Smooth muscle cell (in vitro differentiated cells): ENCODE measurements at regions not wholly inside any gene's neighbourhood (a gene's known extent, or its start where the extent isn't known, plus 50 kb on each side); places are given as distances from the start of the nearest gene placed in this dataset.

Source experiments
- DNase-seq: peaks from one replicate; lab custom pipeline; 2025; ENCODE audit not compliant: unreplicated experiment; lab: John Stamatoyannopoulos, UW
- H2AFZ ChIP-seq: fragments of 200-600 bp; sonication (generic); 2 replicates; pipeline ENCODE4 v1.6.0; 2016; ENCODE audit warnings: antibody characterized with exemption, low read depth, mild to moderate bottlenecking
- H3F3A ChIP-seq: fragments of 200-600 bp; sonication (generic); 2 replicates; pipeline ENCODE4 v1.6.0; 2017; ENCODE audit warnings: antibody characterized with exemption, low read depth
- H3K27ac ChIP-seq: fragments of 200-600 bp; sonication (generic); 2 replicates; pipeline ENCODE4 v1.5.1; 2016; ENCODE audit warnings: low read depth, mild to moderate bottlenecking
- H3K27me3 ChIP-seq: fragments of 200-600 bp; sonication (generic); 2 replicates; pipeline ENCODE4 v1.6.1; 2016; ENCODE audit warnings: low read depth, mild to moderate bottlenecking
- H3K36me3 ChIP-seq: fragments of 200-600 bp; sonication (generic); 2 replicates; pipeline ENCODE4 v1.5.1; 2016; ENCODE audit warnings: low read depth
- H3K4me1 ChIP-seq: fragments of 200-600 bp; sonication (generic); 2 replicates; pipeline ENCODE4 v1.5.1; 2016; ENCODE audit warnings: low read depth
- H3K4me2 ChIP-seq: fragments of 200-600 bp; sonication (generic); 2 replicates; pipeline ENCODE4 v1.6.0; 2016; ENCODE audit warnings: mild to moderate bottlenecking
- H3K4me3 ChIP-seq: fragments of 200-600 bp; sonication (generic); 2 replicates; pipeline ENCODE4 v1.5.1; 2016; ENCODE audit warnings: mild to moderate bottlenecking
- H3K79me2 ChIP-seq: fragments of 200-600 bp; sonication (generic); 2 replicates; pipeline ENCODE4 v1.6.0; 2016; ENCODE audit warnings: low read depth, mild to moderate bottlenecking
- H3K9ac ChIP-seq: fragments of 200-600 bp; sonication (generic); 2 replicates; pipeline ENCODE4 v1.6.0; 2016; ENCODE audit warnings: low read depth
- H3K9me3 ChIP-seq: fragments of 200-600 bp; sonication (generic); replicated peaks from 2 replicates; pipeline ENCODE4 v1.5.1; 2016; ENCODE audit warnings: low read depth
- H4K20me1 ChIP-seq: fragments of 200-600 bp; sonication (generic); 2 replicates; pipeline ENCODE4 v1.6.0; 2016; ENCODE audit warnings: low read depth
- WGBS: methylation state at CpG from one replicate; pipeline ENCODE4 v1.1.7; 2016; ENCODE audit warnings: low lambda C conversion rate; 5-methylcytosine and 5-hydroxymethylcytosine counted together
- TF ChIP-seq, protein P1 (sequence below): fragments of 200-600 bp; sonication (generic); IDR thresholded peaks from 2 replicates; pipeline ENCODE4 v1.5.1; 2017; ENCODE audit warnings: borderline replicate concordance, mild to moderate bottlenecking, antibody characterized with exemption; ENCODE audit not compliant: insufficient read depth, poor library complexity, severe bottlenecking

DNA sequence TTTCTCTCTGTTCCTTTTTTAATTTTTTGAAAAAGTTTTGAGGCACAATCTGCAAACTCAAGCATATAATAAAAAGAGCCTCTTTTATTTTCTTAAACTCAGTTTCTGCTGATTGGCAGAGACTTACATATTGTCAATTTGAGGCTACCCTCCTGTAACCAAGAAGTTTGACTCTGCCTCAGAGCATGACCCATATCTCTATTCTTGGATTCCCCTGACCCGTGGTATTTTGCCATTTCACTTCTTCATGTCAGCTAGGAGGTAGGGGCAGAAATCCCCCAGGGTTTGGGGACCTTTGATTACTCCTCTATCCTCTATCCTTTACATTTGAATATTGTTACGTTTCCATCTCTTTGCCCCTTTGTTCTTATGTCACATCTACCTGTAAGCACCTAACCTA is 479.1 kb upstream of the ALCAM start:
- WGBS, result 83% methylated on average over 2 of the region's 2 CpGs
- no peak for DNase-seq

DNA sequence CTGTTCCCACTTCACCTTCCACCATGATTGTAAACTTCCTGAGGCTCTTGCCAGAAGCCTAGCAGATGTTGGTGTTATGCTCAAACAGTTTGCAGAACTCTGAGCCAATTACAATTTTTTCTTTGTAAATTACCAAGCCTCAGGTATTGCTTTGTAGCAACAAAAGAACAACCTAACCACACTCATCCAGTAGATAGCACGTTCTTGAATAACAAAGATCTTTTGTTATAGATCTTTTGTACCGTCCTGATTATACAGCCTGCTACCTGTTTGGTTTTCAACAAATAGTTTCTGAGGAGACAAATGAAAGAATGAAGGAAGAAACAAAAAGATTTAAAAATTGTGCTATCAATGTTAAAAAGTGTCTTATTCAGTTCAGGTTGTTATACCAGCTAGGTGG is 474.7 kb upstream of the ALCAM start:
- no peaks in the 10 kb centered on the region for H3K79me2 ChIP-seq
- no peaks in the 10 kb centered on the region for H3K4me1 ChIP-seq
- H2AFZ ChIP-seq, result no peak overlapping the region
- no peak overlapping the region for H3K4me3 ChIP-seq
- no peak overlapping the region for H3K27ac ChIP-seq
- no peak overlapping the region for H3K4me2 ChIP-seq
- H3K36me3 ChIP-seq, result no peaks in the 10 kb centered on the region
- H3K27me3 ChIP-seq, result no peaks in the 10 kb centered on the region
- TF ChIP-seq, protein P1, sequence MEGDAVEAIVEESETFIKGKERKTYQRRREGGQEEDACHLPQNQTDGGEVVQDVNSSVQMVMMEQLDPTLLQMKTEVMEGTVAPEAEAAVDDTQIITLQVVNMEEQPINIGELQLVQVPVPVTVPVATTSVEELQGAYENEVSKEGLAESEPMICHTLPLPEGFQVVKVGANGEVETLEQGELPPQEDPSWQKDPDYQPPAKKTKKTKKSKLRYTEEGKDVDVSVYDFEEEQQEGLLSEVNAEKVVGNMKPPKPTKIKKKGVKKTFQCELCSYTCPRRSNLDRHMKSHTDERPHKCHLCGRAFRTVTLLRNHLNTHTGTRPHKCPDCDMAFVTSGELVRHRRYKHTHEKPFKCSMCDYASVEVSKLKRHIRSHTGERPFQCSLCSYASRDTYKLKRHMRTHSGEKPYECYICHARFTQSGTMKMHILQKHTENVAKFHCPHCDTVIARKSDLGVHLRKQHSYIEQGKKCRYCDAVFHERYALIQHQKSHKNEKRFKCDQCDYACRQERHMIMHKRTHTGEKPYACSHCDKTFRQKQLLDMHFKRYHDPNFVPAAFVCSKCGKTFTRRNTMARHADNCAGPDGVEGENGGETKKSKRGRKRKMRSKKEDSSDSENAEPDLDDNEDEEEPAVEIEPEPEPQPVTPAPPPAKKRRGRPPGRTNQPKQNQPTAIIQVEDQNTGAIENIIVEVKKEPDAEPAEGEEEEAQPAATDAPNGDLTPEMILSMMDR, result no peak
- no peaks in the 10 kb centered on the region for H3K9me3 ChIP-seq
- no peaks in the 10 kb centered on the region for H4K20me1 ChIP-seq
- WGBS, result 61% methylated on average over 2 of the region's 2 CpGs
- DNase-seq, result no peak
- H3F3A ChIP-seq, result no peaks in the 10 kb centered on the region
- no peak overlapping the region for H3K9ac ChIP-seq

More for the DNA sequence above, 479.1 kb upstream of the ALCAM start:
- Histone ChIP-seq H3K9ac (no peak overlapping the region), H3K36me3 (no peaks in the 10 kb centered on the region), H3K4me1 (no peaks in the 10 kb centered on the region), H4K20me1 (no peaks in the 10 kb centered on the region), H3K9me3 (no peaks in the 10 kb centered on the region), H2AFZ (no peak overlapping the region), H3K4me2 (no peak overlapping the region), H3K27me3 (no peaks in the 10 kb centered on the region), H3K79me2 (no peaks in the 10 kb centered on the region), H3K4me3 (no peak overlapping the region), H3F3A (no peaks in the 10 kb centered on the region), H3K27ac (no peak overlapping the region)
- TF ChIP-seq, protein P1, result no peak

GRCh38 chr3:104896624-104897023 is 470.1 kb upstream of the ALCAM start:
- no peaks in the 10 kb centered on the region for H4K20me1 ChIP-seq
- H3K27me3 ChIP-seq, result no peaks in the 10 kb centered on the region
- no peak overlapping the region for H3K4me2 ChIP-seq
- no peak overlapping the region for H3K9ac ChIP-seq
- no peak overlapping the region for H3K4me3 ChIP-seq
- no peaks in the 10 kb centered on the region for H3K9me3 ChIP-seq
- H3K79me2 ChIP-seq, result no peaks in the 10 kb centered on the region
- 97% methylated on average over 1 of the region's 1 CpG for WGBS
- H3F3A ChIP-seq, result no peaks in the 10 kb centered on the region
- H3K27ac ChIP-seq, result no peak overlapping the region
- H3K4me1 ChIP-seq, result no peaks in the 10 kb centered on the region
- H3K36me3 ChIP-seq, result no peaks in the 10 kb centered on the region
- DNase-seq, result no peak
- TF ChIP-seq, protein P1, result no peak
- H2AFZ ChIP-seq, result no peak overlapping the region

DNA sequence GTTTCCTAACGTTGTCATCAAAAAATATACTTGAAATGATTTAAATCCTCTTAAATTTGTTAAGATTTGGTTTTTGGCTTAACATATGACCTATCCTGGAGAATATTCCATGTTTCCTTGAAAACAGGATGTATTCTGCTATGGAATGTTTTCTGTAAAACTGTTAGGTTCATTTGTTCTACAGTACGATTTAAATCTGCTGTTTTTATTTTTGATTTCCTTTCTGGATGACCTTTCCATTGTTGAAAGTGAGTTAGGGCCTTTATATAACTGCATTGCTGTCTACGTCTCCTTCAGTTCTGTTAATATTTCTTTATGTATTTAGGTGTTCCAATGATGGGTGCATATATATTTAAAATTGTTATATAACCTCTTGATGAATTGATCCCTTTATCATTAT is 465.3 kb upstream of the ALCAM start:
- H3K36me3 ChIP-seq, result no peaks in the 10 kb centered on the region
- no peak overlapping the region for H3K4me2 ChIP-seq
- H3K27me3 ChIP-seq, result no peaks in the 10 kb centered on the region
- H3K27ac ChIP-seq, result no peak overlapping the region
- 97% methylated on average over 3 of the region's 3 CpGs for WGBS
- no peak overlapping the region for H2AFZ ChIP-seq
- H3K79me2 ChIP-seq, result no peaks in the 10 kb centered on the region
- DNase-seq, result no peak
- no peaks in the 10 kb centered on the region for H4K20me1 ChIP-seq
- TF ChIP-seq, protein P1, result no peak
- H3K4me1 ChIP-seq, result no peaks in the 10 kb centered on the region
- no peak overlapping the region for H3K4me3 ChIP-seq
- H3K9me3 ChIP-seq, result no peaks in the 10 kb centered on the region
- no peaks in the 10 kb centered on the region for H3F3A ChIP-seq
- no peak overlapping the region for H3K9ac ChIP-seq
